NCI-H146 treated with DMSO at 0.1 percent for 48 hours (cell line): ENCODE measurements at regions not wholly inside any gene's neighbourhood (a gene's known extent, or its start where the extent isn't known, plus 50 kb on each side); places are given as distances from the start of the nearest gene placed in this dataset.
A peak's percentile ranks its signal among the peaks of the same experiment; 100 is the strongest.
"Not testable (repeated sequence)": the region's sequence is repeated elsewhere in the genome, so short reads cannot be mapped to it uniquely, and the experiment has no call there.

Experiments
- DNase-seq: peaks from one replicate; lab custom pipeline; 2025; ENCODE audit not compliant: unreplicated experiment; lab: John Stamatoyannopoulos, UW

- not testable (repeated sequence) for DNase-seq
Observed at GRCh38 chr12:127503996-127504395, 763.0 kb upstream of the TMEM132C start.

GRCh38 chr12:127504874-127505273 lies 762.1 kb upstream of the TMEM132C start:
- DNase-seq = no peak

GRCh38 chr12:127507341-127507740 lies 759.6 kb upstream of the TMEM132C start:
- peak; percentile 44 for DNase-seq

GRCh38 chr12:127509066-127509778 lies 757.7 kb upstream of the TMEM132C start:
- DNase-seq = no peak

GRCh38 chr12:127515941-127516340 lies 751.0 kb upstream of the TMEM132C start:
- DNase-seq = no peak

GRCh38 chr12:127516467-127516866 lies 750.5 kb upstream of the TMEM132C start:
- DNase-seq = no peak

- DNase-seq = no peak
Observed at GRCh38 chr12:127519779-127520178, 747.2 kb upstream of the TMEM132C start.

- DNase-seq = no peak
Observed at GRCh38 chr12:127526925-127527324, 740.0 kb upstream of the TMEM132C start.

GRCh38 chr12:127528551-127528950 lies 738.4 kb upstream of the TMEM132C start:
- DNase-seq = no peak

GRCh38 chr12:127531542-127531941 lies 735.4 kb upstream of the TMEM132C start:
- no peak for DNase-seq

- no peak for DNase-seq
Observed at GRCh38 chr12:127533353-127533752, 733.6 kb upstream of the TMEM132C start.

GRCh38 chr12:127536833-127537428 lies 730.0 kb upstream of the TMEM132C start:
- no peak for DNase-seq

- DNase-seq = no peak
Observed at GRCh38 chr12:127538316-127538715, 728.7 kb upstream of the TMEM132C start.

GRCh38 chr12:127539226-127539858 lies 727.6 kb upstream of the TMEM132C start:
- DNase-seq = no peak

GRCh38 chr12:127542391-127542790 lies 724.6 kb upstream of the TMEM132C start:
- DNase-seq = peak; percentile 23

- no peak for DNase-seq
Observed at GRCh38 chr12:127542931-127543330, 724.0 kb upstream of the TMEM132C start.

- no peak for DNase-seq
Observed at GRCh38 chr12:127546721-127547505, 720.1 kb upstream of the TMEM132C start.

GRCh38 chr12:127548123-127548553 lies 718.8 kb upstream of the TMEM132C start:
- DNase-seq = peak; percentile 92

GRCh38 chr12:127550271-127550670 lies 716.7 kb upstream of the TMEM132C start:
- no peak for DNase-seq

- DNase-seq = no peak
Observed at GRCh38 chr12:127552838-127553237, 714.1 kb upstream of the TMEM132C start.

GRCh38 chr12:127555071-127555470 lies 711.9 kb upstream of the TMEM132C start:
- no peak for DNase-seq
